ENCODE measurements at regions not wholly inside any gene's neighbourhood (a gene's known extent, or its start where the extent isn't known, plus 50 kb on each side); places are given as distances from the start of the nearest gene placed in this dataset.

GRCh38 chr4:141335166-141335565 is 114.5 kb downstream of the ZNF330 start:
- TF ChIP-seq CTCF (IDR thresholded peaks at IDR 0.05) (no peak), ZFX (IDR thresholded peaks at IDR 0.05; ENCODE audit: borderline replicate concordance) (no peak)
